Astrocyte of the spinal cord (primary cell): ENCODE measurements at regions not wholly inside any gene's neighbourhood (a gene's known extent, or its start where the extent isn't known, plus 50 kb on each side); places are given as distances from the start of the nearest gene placed in this dataset.

Experiments used
- DNase-seq: peaks from one replicate; pipeline ENCODE4 v3.0.0; 2011; ENCODE audit warnings: low read depth, low spot score
- H3K4me3 ChIP-seq: 2 replicates; pipeline ENCODE4 v1.5.1; 2011; ENCODE audit warnings: low read depth, mild to moderate bottlenecking, low read length, moderate library complexity
- in situ Hi-C: cut with HindIII; loops from 2 replicates; pipeline ENCODE4 v1.10.0; 2017; ENCODE audit warnings: low sequenced_read_pairs
- TF ChIP-seq, protein P1 (sequence below): IDR thresholded peaks from 2 replicates; pipeline ENCODE4 v1.5.1; 2012; ENCODE audit warnings: low read depth, mild to moderate bottlenecking, low read length, inconsistent platforms

- no peak overlapping the region for H3K4me3 ChIP-seq
- TF ChIP-seq, protein P1, sequence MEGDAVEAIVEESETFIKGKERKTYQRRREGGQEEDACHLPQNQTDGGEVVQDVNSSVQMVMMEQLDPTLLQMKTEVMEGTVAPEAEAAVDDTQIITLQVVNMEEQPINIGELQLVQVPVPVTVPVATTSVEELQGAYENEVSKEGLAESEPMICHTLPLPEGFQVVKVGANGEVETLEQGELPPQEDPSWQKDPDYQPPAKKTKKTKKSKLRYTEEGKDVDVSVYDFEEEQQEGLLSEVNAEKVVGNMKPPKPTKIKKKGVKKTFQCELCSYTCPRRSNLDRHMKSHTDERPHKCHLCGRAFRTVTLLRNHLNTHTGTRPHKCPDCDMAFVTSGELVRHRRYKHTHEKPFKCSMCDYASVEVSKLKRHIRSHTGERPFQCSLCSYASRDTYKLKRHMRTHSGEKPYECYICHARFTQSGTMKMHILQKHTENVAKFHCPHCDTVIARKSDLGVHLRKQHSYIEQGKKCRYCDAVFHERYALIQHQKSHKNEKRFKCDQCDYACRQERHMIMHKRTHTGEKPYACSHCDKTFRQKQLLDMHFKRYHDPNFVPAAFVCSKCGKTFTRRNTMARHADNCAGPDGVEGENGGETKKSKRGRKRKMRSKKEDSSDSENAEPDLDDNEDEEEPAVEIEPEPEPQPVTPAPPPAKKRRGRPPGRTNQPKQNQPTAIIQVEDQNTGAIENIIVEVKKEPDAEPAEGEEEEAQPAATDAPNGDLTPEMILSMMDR, result no peak
- peak; percentile 93 for DNase-seq
- in situ Hi-C loops, result no loop called here
Measured at GRCh38 chr18:22551536-22552151, 133.9 kb upstream of the CTAGE1 start.

DNA sequence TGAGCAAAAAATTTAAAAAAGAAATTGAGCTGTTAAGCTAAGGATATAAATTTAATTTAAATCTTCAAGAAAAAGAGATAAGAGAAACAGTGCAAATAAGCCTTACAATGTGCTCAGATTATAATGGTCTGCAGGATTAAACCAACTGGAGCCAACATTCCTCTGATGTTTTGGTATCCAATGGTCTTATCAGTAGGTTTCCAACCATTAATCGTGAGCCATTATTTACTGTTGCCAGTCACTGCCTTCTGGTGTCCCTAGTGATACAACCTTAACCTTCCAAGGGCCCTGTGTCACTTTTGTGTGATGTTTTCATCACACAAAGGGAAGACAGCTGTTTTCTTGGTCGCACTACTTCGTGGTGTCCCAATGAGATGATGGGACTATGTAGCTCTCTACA, 134.5 kb upstream of the CTAGE1 start:
- TF ChIP-seq, protein P1, result no peak
- in situ Hi-C loops, result no loop called here
- DNase-seq, result no peak
- H3K4me3 ChIP-seq, result no peak overlapping the region

GRCh38 chr18:22552899-22553460, 135.3 kb upstream of the CTAGE1 start:
- DNase-seq, result no peak
- no peak overlapping the region for H3K4me3 ChIP-seq
- TF ChIP-seq, protein P1, result no peak
- in situ Hi-C loops, result no loop called here

DNA sequence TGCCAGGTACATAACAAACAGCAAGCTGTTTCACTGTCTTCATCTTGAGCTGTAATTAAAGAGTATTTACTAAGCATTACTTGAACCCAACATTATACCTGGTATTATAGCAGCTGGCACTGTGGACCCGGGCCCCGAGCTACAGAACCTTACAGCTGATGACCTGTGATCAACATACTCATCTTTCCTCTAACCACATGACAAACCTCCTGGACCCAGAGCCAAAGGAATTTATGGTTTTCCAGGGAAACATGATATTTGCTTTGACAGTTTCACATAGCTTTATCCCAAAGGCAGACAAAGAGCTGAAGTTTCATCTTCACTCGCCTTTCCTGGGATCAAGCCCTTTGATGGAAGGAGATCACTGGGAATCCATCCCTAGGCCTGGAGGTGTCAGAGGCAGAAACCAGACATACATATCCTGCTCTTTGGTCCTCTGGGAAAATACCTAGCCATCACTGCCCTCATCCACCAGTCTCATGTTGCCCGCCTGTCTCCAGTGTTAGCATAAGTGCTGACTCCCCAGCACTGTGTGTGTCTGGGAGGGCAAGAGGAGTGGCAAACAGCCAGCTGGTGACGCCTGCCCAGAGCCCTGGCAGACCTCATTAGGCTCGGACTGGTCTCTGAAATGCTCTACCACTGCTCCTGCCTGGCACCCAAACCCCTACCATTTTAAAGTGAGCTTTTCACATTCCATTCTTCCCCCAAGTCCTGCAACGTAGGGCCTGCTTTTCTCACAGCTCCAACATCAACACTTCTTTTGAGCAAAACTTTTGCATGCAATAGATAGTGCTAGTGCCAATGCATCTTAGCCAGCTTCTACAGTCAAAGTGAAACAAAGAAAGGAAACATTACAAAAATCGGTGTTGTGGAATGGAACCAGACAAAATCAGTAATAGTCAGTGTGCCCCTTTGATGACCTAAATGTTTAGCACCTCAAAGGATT, 138.8 kb upstream of the CTAGE1 start:
- in situ Hi-C loops, result no loop called here
- DNase-seq, result peak; percentile 38
- no peak overlapping the region for H3K4me3 ChIP-seq
- TF ChIP-seq, protein P1, result no peak

- H3K4me3 ChIP-seq, result no peak overlapping the region
- no peak for DNase-seq
- in situ Hi-C loops, result no loop called here
- TF ChIP-seq, protein P1, result no peak
Measured at GRCh38 chr18:22557168-22557941, 139.6 kb upstream of the CTAGE1 start.

- peak; percentile 80 for DNase-seq
- TF ChIP-seq, protein P1, result no peak
- in situ Hi-C loops, result no loop called here
- peak overlapping the region; percentile 44 for H3K4me3 ChIP-seq
Measured at GRCh38 chr18:22558945-22559385, 141.2 kb upstream of the CTAGE1 start.
